Heart right ventricle (tissue), 16 donors: ENCODE measurements at regions not wholly inside any gene's neighbourhood (a gene's known extent, or its start where the extent isn't known, plus 50 kb on each side); places are given as distances from the start of the nearest gene placed in this dataset.
"Not testable (repeated sequence)": the region's sequence is repeated elsewhere in the genome, so short reads cannot be mapped to it uniquely, and the experiment has no call there.

ENCODE experiments used
- ATAC-seq, 8 donors: fragments of 200-7000 bp; cut with Tn5 transposase; one replicate each; pipeline ENCODE4 v1.9.1; 2020; ENCODE audit warnings: mild to moderate bottlenecking in 8 of 8, moderate library complexity in 8 of 8, moderate number of reproducible peaks in 1 of 8
- DNase-seq, 2 donors: peaks; one replicate each; pipeline ENCODE4 v3.0.0-alpha.2; 2020
- H3K27ac ChIP-seq, 10 donors: fragments of 200-600 bp; sonication (generic) in 2 of 10; one replicate each; pipeline versions ENCODE4 v1.5.0 to v1.8.0; 2020 to 2022; ENCODE audit warnings: mild to moderate bottlenecking in 3 of 10
- H3K27me3 ChIP-seq, 7 donors: fragments of 200-600 bp; one replicate each; pipeline ENCODE4 v1.8.0; 2021 to 2022; ENCODE audit warnings: mild to moderate bottlenecking in 2 of 7
- H3K36me3 ChIP-seq, 9 donors: fragments of 200-600 bp; sonication (generic) in 1 of 9; one replicate each; pipeline versions ENCODE4 v1.5.0 to v1.8.0; 2020 to 2022; ENCODE audit warnings: mild to moderate bottlenecking in 2 of 9
- H3K4me1 ChIP-seq, 9 donors: fragments of 200-600 bp; sonication (generic) in 1 of 9; one replicate each; pipeline versions ENCODE4 v1.5.0 to v1.8.0; 2020 to 2022; ENCODE audit warnings: mild to moderate bottlenecking in 4 of 9
- H3K4me3 ChIP-seq, 10 donors: fragments of 200-600 bp; sonication (generic) in 2 of 10; one replicate each; pipeline versions ENCODE4 v1.5.0 to v1.8.0; 2020 to 2022; ENCODE audit warnings: mild to moderate bottlenecking in 7 of 10, moderate library complexity in 2 of 10
- H3K9me3 ChIP-seq, 11 donors: fragments of 200-600 bp in 10 of 11; sonication (generic) in 2 of 11; one replicate each; pipeline versions ENCODE4 v1.5.0 to v1.8.0; 2013 to 2022; ENCODE audit warnings: mild to moderate bottlenecking in 2 of 11, control low read depth in 1 of 11, moderate library complexity in 1 of 11
- CTCF ChIP-seq, 9 donors: fragments of 200-600 bp; sonication (generic) in 2 of 9; IDR thresholded peaks; one replicate each; pipeline versions ENCODE4 v1.5.0 to v1.8.0; 2021 to 2022; ENCODE audit warnings: antibody characterized with exemption in 9 of 9, mild to moderate bottlenecking in 5 of 9, moderate library complexity in 1 of 9
- WGBS, 2 donors: extraction: QIAGEN DNeasy Blood & Tissue Kit; methylation state at CpG; one replicate each; pipeline ENCODE4 v1.1.7; 2013; ENCODE audit warnings: inconsistent platforms in 1 of 2; 5-methylcytosine and 5-hydroxymethylcytosine counted together
- intact Hi-C, 10 donors: fragments of 100-400 bp; cut with DNase I; formaldehyde crosslinking; loops; one replicate each; pipeline versions ENCODE4 v1.11.1 to v1.14.2; 2022
- donor health status: Arrhythmogenic right ventricular cardiomyopathy.
- donor health status: ischemic (EF 13 %, LVEDD 7.1; RV severe dilation, severe dysfunction).
- donor health status: healthy with polysubstance abuse.
- donor health status: DM: no; HTN: yes; CAD: no.
- donor health status: DM: no; HTN: no; CAD: no.
- donor health status: ischemic (EF 25% LVEDD 6.9; RV normal size, moderate dysfunction).
- donor health status: ischemic (EF 25% LVEDD 5.7; RV mildly dilated, moderate dysfunction).
- donor health status: healthy.
- donor health status: DM: yes; HTN: yes; CAD: no.
- donor health status: Ischemic cardiomyopathy.
- donor health status: ischemic (EF 35%, LVEDD 5.7; RV mildly dilated, moderate dysfunction).
- donor health status: nonischemic (EF 11% LVEDD 7.7; RV severe dilation, severe dysfunction).
- donor health status: DM: yes; HTN: yes; CAD: no.
- donor health status: PGD.
- donor health status: ischemic (EF 29% LVEDD 5.4; RV normal size, mild dysfunction).
- donor health status: nonischemic (EF 23%, LVEDD 6.1; RV moderate dilation, normal function).

GRCh38 chr5:148739023-148739422 lies 84.7 kb upstream of the HTR4 start:
- Histone ChIP-seq H3K9me3 (no peaks in the 10 kb centered on the region), H3K27ac (no peak overlapping the region), H3K4me1 (peaks cover 0 to 48% (median 29%) of the 10 kb centered on the region in 9 donors), H3K4me3 (no peak overlapping the region), H3K36me3 (no peaks in the 10 kb centered on the region), H3K27me3 (no peaks in the 10 kb centered on the region)
- ATAC-seq (no peak), DNase-seq (no peak)
- TF ChIP-seq CTCF (IDR thresholded peaks at IDR 0.05): no peak
- WGBS, 2 donors: 85 to 94% methylated on average over 5 of the region's 5 CpGs
- intact Hi-C loops: loop anchor here in 4 of 10 donors (2.0 to 10.0 kb wide), 8 partner anchors 88 to 376 kb away; partner anchors contain the start of gene ADRB2 (in 1 of the 4)

- DNase-seq: no peak
Observed at GRCh38 chr5:148739524-148739923, 85.2 kb upstream of the HTR4 start.

GRCh38 chr5:148740079-148740858 lies 85.9 kb upstream of the HTR4 start:
- intact Hi-C loops: loop anchor here in 9 of 10 donors (2.0 to 10.0 kb wide), 11 partner anchors 65 to 297 kb away; partner anchors contain the start of gene ADRB2 (in 3 of the 9)
- no peak for TF ChIP-seq CTCF (IDR thresholded peaks at IDR 0.05)
- Histone ChIP-seq H3K4me3 (no peak overlapping the region), H3K27me3 (no peaks in the 10 kb centered on the region), H3K4me1 (peaks cover 0 to 44% (median 28%) of the 10 kb centered on the region in 9 donors), H3K9me3 (peaks cover 0 to 3% (median 0%) of the 10 kb centered on the region in 11 donors), H3K36me3 (no peaks in the 10 kb centered on the region), H3K27ac (peak overlapping the region in 1 of 10 donors; percentile 27)
- WGBS, 2 donors: 87 to 88% methylated on average over 8 of the region's 8 CpGs
- ATAC-seq (peak in 1 of 8 donors; percentile 10), DNase-seq (no peak)

More at GRCh38 chr5:148739524-148739923, 85.2 kb upstream of the HTR4 start:
- no peaks in the 10 kb centered on the region for H3K36me3 ChIP-seq
- peak in 2 of 8 donors; percentile 11 to 29 for ATAC-seq
- H3K27me3 ChIP-seq: no peaks in the 10 kb centered on the region
- H3K9me3 ChIP-seq: peaks cover 0 to 3% (median 0%) of the 10 kb centered on the region in 11 donors
- no peak overlapping the region for H3K27ac ChIP-seq
- 65 to 69% methylated on average over 2 of the region's 2 CpGs for WGBS, 2 donors
- TF ChIP-seq CTCF (IDR thresholded peaks at IDR 0.05): no peak
- peaks cover 0 to 44% (median 28%) of the 10 kb centered on the region in 9 donors for H3K4me1 ChIP-seq
- no peak overlapping the region for H3K4me3 ChIP-seq
- intact Hi-C loops: loop anchor here in 4 of 10 donors (2.0 to 10.0 kb wide), 8 partner anchors 88 to 375 kb away; partner anchors contain the start of gene ADRB2 (in 1 of the 4)

- DNase-seq (no peak), ATAC-seq (peak; percentile 38 to 81 (median 72))
- Histone ChIP-seq H3K4me3 (peak overlapping the region in 1 of 10 donors; percentile 9), H3K36me3 (no peaks in the 10 kb centered on the region), H3K27ac (peak overlapping the region in 1 of 10 donors; percentile 27), H3K27me3 (no peaks in the 10 kb centered on the region), H3K9me3 (peaks cover 0 to 3% (median 0%) of the 10 kb centered on the region in 11 donors), H3K4me1 (peaks cover 0 to 43% (median 29%) of the 10 kb centered on the region in 9 donors)
- TF ChIP-seq CTCF (IDR thresholded peaks at IDR 0.05): peak; percentile 62 to 81 (median 77)
- WGBS, 2 donors: 36 to 47% methylated on average over 9 of the region's 9 CpGs
- intact Hi-C loops: loop anchor here in 9 of 10 donors (2.0 to 10.0 kb wide), 11 partner anchors 64 to 296 kb away; partner anchors contain the start of gene ADRB2 (in 3 of the 9)
Observed at GRCh38 chr5:148740966-148741742, 85.3 kb upstream of the ADRB2 start.

- H3K27me3 ChIP-seq, DNase-seq, H3K27ac ChIP-seq, ATAC-seq, H3K36me3 ChIP-seq, H3K9me3 ChIP-seq, H3K4me3 ChIP-seq: not testable (repeated sequence)
- intact Hi-C loops: loop anchor here in 9 of 10 donors (2.0 to 10.0 kb wide), 11 partner anchors 63 to 296 kb away; partner anchors contain the start of gene ADRB2 (in 3 of the 9)
- WGBS, 2 donors: 70 to 73% methylated on average over 3 of the region's 3 CpGs
- peaks cover 0 to 37% (median 30%) of the 10 kb centered on the region in 9 donors for H3K4me1 ChIP-seq
Observed at GRCh38 chr5:148741766-148742165, 84.6 kb upstream of the ADRB2 start.

- H3K36me3 ChIP-seq, DNase-seq, H3K27ac ChIP-seq, H3K4me3 ChIP-seq, ATAC-seq, H3K9me3 ChIP-seq, H3K27me3 ChIP-seq: not testable (repeated sequence)
- WGBS, 2 donors: 90 to 97% methylated on average over 1 of the region's 1 CpG
- intact Hi-C loops: loop anchor here in 8 of 10 donors (5.0 to 10.0 kb wide), 6 partner anchors 60 to 293 kb away; partner anchors contain the start of gene ADRB2 (in 3 of the 8)
- H3K4me1 ChIP-seq: peaks cover 0 to 54% (median 22%) of the 10 kb centered on the region in 9 donors
Observed at GRCh38 chr5:148744380-148744779, 82.0 kb upstream of the ADRB2 start.
